Body of pancreas (tissue), 4 donors: ENCODE measurements at regions not wholly inside any gene's neighbourhood (a gene's known extent, or its start where the extent isn't known, plus 50 kb on each side); places are given as distances from the start of the nearest gene placed in this dataset.

Experiments
- CTCF ChIP-seq, 7 experiments: fragments of 450-650 bp in 4 of 7; fragments of 200-600 bp in 3 of 7; sonication (generic) in 3 of 7; IDR thresholded peaks; one replicate each; pipeline ENCODE4 v1.5.1; 2016 to 2019; ENCODE audit warnings: antibody characterized with exemption in 7 of 7
- POLR2A ChIP-seq, 3 donors: fragments of 450-650 bp; IDR thresholded peaks; one replicate each; pipeline ENCODE4 v1.6.1; 2016; ENCODE audit warnings: antibody characterized with exemption in 3 of 3, mild to moderate bottlenecking in 2 of 3

- TF ChIP-seq CTCF (IDR thresholded peaks at IDR 0.05), result no peak
- TF ChIP-seq POLR2A (IDR thresholded peaks at IDR 0.05), result no peak
Measured at GRCh38 chr6:56848105-56848504, 106.8 kb upstream of the BEND6 start.
